K562 (cell line): ENCODE measurements at regions not wholly inside any gene's neighbourhood (a gene's known extent, or its start where the extent isn't known, plus 50 kb on each side); places are given as distances from the start of the nearest gene placed in this dataset.

Experiments
- ATAC-seq: fragments of 200-7000 bp; cut with Tn5 transposase; 3 replicates; pipeline ENCODE4 v1.9.1; 2020; ENCODE audit warnings: moderate library complexity
- BruUV-seq: library from RNA; stranded (reverse); fragments of 400-500 nt; replicated peaks from 2 replicates; lab custom pipeline; 2021; lab: Mats Ljungman, UMichigan
- CTCF ChIA-PET: fragments of 300-600 bp; formaldehyde crosslinking; extraction: SDS; loops from one replicate; lab custom pipeline; 2021; ENCODE audit warnings: low intra/inter-chr PET ratio; lab: Yijun Ruan, JAX
- POLR2A ChIA-PET: fragments of 300-600, 350-650 bp; sonication (Branson Sonifier 250); formaldehyde crosslinking; extraction: SDS; loops from one replicate; lab custom pipeline; 2021; ENCODE audit warnings: antibody characterized with exemption, inconsistent platforms; lab: Yijun Ruan, JAX
- DNase-seq, 4 experiments: peaks; one replicate each; pipeline versions ENCODE4 v3.0.0 to v3.0.0-alpha.2; 2011 to 2018; ENCODE audit warnings: low spot score in 3 of 4, mixed read lengths in 3 of 4; ENCODE audit errors: extremely low read depth in 1 of 4
- FAIRE-seq: peaks from 2 replicates; lab custom pipeline; 2011; peaks lifted over from hg19 to GRCh38; lab: Jason Lieb, UNC
- H2AFZ ChIP-seq: 2 replicates; pipeline ENCODE4 v1.6.0; 2011; ENCODE audit warnings: low read depth, low read length, control low read depth, inconsistent platforms
- H3K27ac ChIP-seq: fragments of 200-600 bp; 3 replicates; pipeline ENCODE4 v1.8.0; 2011; ENCODE audit warnings: low read depth, mild to moderate bottlenecking, control low read depth, inconsistent platforms, low read length, moderate library complexity, mixed read lengths; ENCODE audit errors: extremely low read depth
- H3K27me3 ChIP-seq, 2 experiments: fragments of 300-600 bp in 1 of 2; 2 replicates in 1 of 2; 3 replicates in 1 of 2; pipeline versions ENCODE4 v1.6.0 to v1.8.0; 2011; ENCODE audit warnings: inconsistent platforms in 2 of 2, low read length in 2 of 2, mild to moderate bottlenecking in 1 of 2, mixed read lengths in 1 of 2, moderate library complexity in 1 of 2; ENCODE audit not compliant: control insufficient read depth in 2 of 2, insufficient read depth in 2 of 2
- H3K36me3 ChIP-seq: fragments of 300-600 bp; 3 replicates; pipeline ENCODE4 v1.8.0; 2011; ENCODE audit warnings: mild to moderate bottlenecking, low read length, inconsistent platforms; ENCODE audit not compliant: control insufficient read depth, insufficient read depth
- H3K4me1 ChIP-seq, 2 experiments: fragments of 200-600 bp in 1 of 2; replicated peaks in 1 of 2; 2 replicates in 1 of 2; 3 replicates in 1 of 2; pipeline versions ENCODE4 v1.5.1 to v1.8.0; 2011; ENCODE audit warnings: inconsistent platforms in 2 of 2, low read length in 2 of 2, mild to moderate bottlenecking in 1 of 2, mixed read lengths in 1 of 2, moderate library complexity in 1 of 2; ENCODE audit not compliant: control insufficient read depth in 2 of 2, insufficient read depth in 2 of 2
- H3K4me2 ChIP-seq: 2 replicates; pipeline ENCODE4 v1.6.1; 2011; ENCODE audit warnings: low read length, control low read depth, inconsistent platforms, mixed read lengths; ENCODE audit not compliant: insufficient read depth
- H3K4me3 ChIP-seq: fragments of 200-600 bp; sonication (generic), shearing (Covaris generic); 2 replicates; pipeline ENCODE4 v1.5.1; 2016; ENCODE audit warnings: control low read depth, inconsistent platforms
- H3K79me2 ChIP-seq: fragments of 200-600 bp; 3 replicates; pipeline ENCODE4 v1.8.0; 2011; ENCODE audit warnings: low read length, inconsistent platforms; ENCODE audit not compliant: control insufficient read depth, insufficient read depth
- H3K9ac ChIP-seq, 2 experiments: 2 replicates each; pipeline versions ENCODE4 v1.6.0 to v1.6.1; 2011; ENCODE audit warnings: low read depth in 2 of 2, low read length in 2 of 2, control low read depth in 1 of 2, inconsistent platforms in 1 of 2, mild to moderate bottlenecking in 1 of 2, mixed read lengths in 1 of 2; ENCODE audit not compliant: insufficient read depth in 1 of 2
- H3K9me1 ChIP-seq: one replicate; pipeline ENCODE4 v1.6.0; 2011; ENCODE audit warnings: inconsistent platforms, mild to moderate bottlenecking, low read length, moderate library complexity; ENCODE audit not compliant: control insufficient read depth, insufficient read depth
- H3K9me3 ChIP-seq: replicated peaks from 2 replicates; pipeline ENCODE4 v1.5.1; 2011; ENCODE audit warnings: low read depth, low read length, inconsistent platforms; ENCODE audit not compliant: control insufficient read depth, insufficient read depth
- H4K20me1 ChIP-seq: replicated peaks from 2 replicates; pipeline ENCODE4 v1.6.1; 2011; ENCODE audit warnings: low read length, inconsistent platforms, mixed read lengths; ENCODE audit not compliant: control insufficient read depth, insufficient read depth
- CTBP1 ChIP-seq: fragments of 450-650 bp; IDR thresholded peaks from 2 replicates; pipeline ENCODE4 v1.6.1; 2016; ENCODE audit warnings: borderline replicate concordance
- ILK ChIP-seq: fragments of 450-650 bp; IDR thresholded peaks from 2 replicates; pipeline ENCODE4 v1.6.1; 2016; ENCODE audit warnings: missing genetic modification characterization, low read depth, mild to moderate bottlenecking, missing compliant biosample characterization, moderate library complexity, borderline replicate concordance
- RBM15 ChIP-seq: fragments of 200-400 bp; formaldehyde crosslinking; IDR thresholded peaks from 2 replicates; pipeline ENCODE4 v1.6.1; 2018; ENCODE audit warnings: mild to moderate bottlenecking, low read length, moderate library complexity; ENCODE audit not compliant: insufficient read depth
- REST ChIP-seq, 2 experiments: fragments of 450-650 bp; formaldehyde crosslinking in 1 of 2; IDR thresholded peaks; 2 replicates each; pipeline versions ENCODE4 v1.4.0 to v1.6.1; 2014 to 2020; ENCODE audit warnings: mild to moderate bottlenecking in 2 of 2, borderline replicate concordance in 1 of 2, low read depth in 1 of 2
- TBL1XR1 ChIP-seq, 2 experiments: IDR thresholded peaks; 2 replicates each; pipeline ENCODE4 v1.6.1; 2012; ENCODE audit warnings: improper control_type of control experiment in 2 of 2, low read length in 2 of 2, mild to moderate bottlenecking in 1 of 2
- ZNF140 ChIP-seq: fragments of 250-450 bp; sonication (Bioruptor Pico); IDR thresholded peaks from 2 replicates; pipeline ENCODE4 v1.8.0; 2021; ENCODE audit warnings: moderate library complexity, mild to moderate bottlenecking, inconsistent platforms
- ZNF561 ChIP-seq: fragments of 450-650 bp; formaldehyde crosslinking; conservative IDR thresholded peaks from 2 replicates; pipeline ENCODE4 v1.4.0; 2020; ENCODE audit warnings: mild to moderate bottlenecking, moderate library complexity
- WGBS: fragments of 100-300 bp; shearing (Covaris generic); methylation state at CpG from one replicate; pipeline ENCODE4 v1.1.6; 2016; ENCODE audit warnings: low coverage, mixed read lengths; ENCODE audit not compliant: insufficient coverage; ENCODE audit errors: missing lambda C conversion rate; 5-methylcytosine and 5-hydroxymethylcytosine counted together
- in situ Hi-C: fragments of 300-500 bp; cut with MboI; formaldehyde crosslinking; loops from 4 replicates; pipeline ENCODE4 v1.15.0; 2018; ENCODE audit warnings: inconsistent platforms, mixed read lengths
- intact Hi-C: fragments of 100-400 bp; cut with micrococcal nuclease; formaldehyde crosslinking; loops from 2 replicates; pipeline ENCODE4 v1.14.2; 2022

- ATAC-seq, result no peak
- CTCF ChIA-PET, result interaction anchor here (0.5 kb wide), 1 partner anchor 636 kb away, joined by 3 read pairs; no protein-coding TSS in a partner anchor
These were observed 239.9 kb upstream of the TSHZ3 start for GRCh38 chr19:31589109-31589508.

More at GRCh38 chr19:31589109-31589508, 239.9 kb upstream of the TSHZ3 start:
- DNase-seq (no peak), FAIRE-seq (no peak)
- H3K79me2 ChIP-seq, result no peaks in the 10 kb centered on the region
- intact Hi-C loops (no loop called here), in situ Hi-C loops (no loop called here)
- no peak overlapping the region for H2AFZ ChIP-seq
- H3K4me2 ChIP-seq, result no peak overlapping the region
- no peak overlapping the region for H3K9ac ChIP-seq
- H3K36me3 ChIP-seq, result no peaks in the 10 kb centered on the region
- WGBS, result under 1% methylated on average over 7 of the region's 7 CpGs
- POLR2A ChIA-PET, result no interaction called here
- no peaks in the 10 kb centered on the region for H3K9me3 ChIP-seq
- H3K9me1 ChIP-seq, result no peaks in the 10 kb centered on the region
- no peaks in the 10 kb centered on the region for H3K4me1 ChIP-seq
- no TSS peak for BruUV-seq
- no peaks in the 10 kb centered on the region for H4K20me1 ChIP-seq
- no peak overlapping the region for H3K27ac ChIP-seq
- TF ChIP-seq ZNF140 (no peak), ZNF561 (CRISPR knock-in tag) (no peak), ILK (tag) (no peak), REST (IDR thresholded peaks at IDR 0.05; ENCODE audit: borderline replicate concordance) (no peak), REST (CRISPR knock-in tag; IDR thresholded peaks at IDR 0.05; ENCODE audit: low read depth) (no peak), RBM15 (no peak), CTBP1 (no peak), TBL1XR1 (IDR thresholded peaks at IDR 0.05; ENCODE audit: low read length in 2 of 2) (no peak)
- H3K27me3 ChIP-seq, result no peaks in the 10 kb centered on the region; a peak in 1 of 5 replicates
- H3K4me3 ChIP-seq, result no peak overlapping the region
